NCI-H1105 treated with DMSO at 0.1 percent for 48 hours (cell line): ENCODE measurements at regions not wholly inside any gene's neighbourhood (a gene's known extent, or its start where the extent isn't known, plus 50 kb on each side); places are given as distances from the start of the nearest gene placed in this dataset.

Source experiments
- DNase-seq: peaks from one replicate; lab custom pipeline; 2025; lab: John Stamatoyannopoulos, UW

- no peak for DNase-seq
These were observed 91.7 kb upstream of the TGIF1 start for GRCh38 chr18:3358310-3358709.

GRCh38 chr18:3360211-3360610 lies 89.8 kb upstream of the TGIF1 start:
- no peak for DNase-seq

GRCh38 chr18:3367491-3368091 lies 82.4 kb upstream of the TGIF1 start:
- DNase-seq = no peak

GRCh38 chr18:3368193-3368592 lies 81.8 kb upstream of the TGIF1 start:
- no peak for DNase-seq

GRCh38 chr18:3379685-3380084 lies 70.3 kb upstream of the TGIF1 start:
- no peak for DNase-seq

- no peak for DNase-seq
These were observed 69.5 kb upstream of the TGIF1 start for GRCh38 chr18:3380384-3380961.

- DNase-seq = no peak
These were observed 66.5 kb upstream of the TGIF1 start for GRCh38 chr18:3383381-3383915.

- DNase-seq = no peak
These were observed 65.1 kb upstream of the TGIF1 start for GRCh38 chr18:3384664-3385563.

- no peak for DNase-seq
These were observed 61.6 kb upstream of the TGIF1 start for GRCh38 chr18:3388323-3388722.

GRCh38 chr18:3388980-3389379 lies 61.0 kb upstream of the TGIF1 start:
- no peak for DNase-seq

GRCh38 chr18:3389977-3390376 lies 60.0 kb upstream of the TGIF1 start:
- no peak for DNase-seq

- DNase-seq = no peak
These were observed 58.1 kb upstream of the TGIF1 start for GRCh38 chr18:3391704-3392466.

- DNase-seq = no peak
These were observed 57.5 kb upstream of the TGIF1 start for GRCh38 chr18:3392467-3392855.

- DNase-seq = no peak
These were observed 55.3 kb upstream of the TGIF1 start for GRCh38 chr18:3394648-3395047.

GRCh38 chr18:3395466-3395865 lies 54.5 kb upstream of the TGIF1 start:
- no peak for DNase-seq

- no peak for DNase-seq
These were observed 52.8 kb upstream of the TGIF1 start for GRCh38 chr18:3397031-3397750.

- DNase-seq = no peak
These were observed 52.2 kb upstream of the TGIF1 start for GRCh38 chr18:3397786-3398185.
